ENCODE measurements at regions not wholly inside any gene's neighbourhood (a gene's known extent, or its start where the extent isn't known, plus 50 kb on each side); places are given as distances from the start of the nearest gene placed in this dataset.

GRCh38 chr4:107194005-107194404 is 157.9 kb upstream of the DKK2 start (continued):
- TF ChIP-seq JUNB (IDR thresholded peaks at IDR 0.05; ENCODE audit: unreplicated experiment) = no peak
- TF ChIP-seq EZH2 (IDR thresholded peaks at IDR 0.05; ENCODE audit: low read depth, unreplicated experiment) = no peak
- TF ChIP-seq POLR2AphosphoS5 (IDR thresholded peaks at IDR 0.05; ENCODE audit: low read depth) = no peak
- TF ChIP-seq EZH2phosphoT487 (IDR thresholded peaks at IDR 0.05; ENCODE audit: unreplicated experiment) = no peak
- TF ChIP-seq REST (IDR thresholded peaks at IDR 0.05; ENCODE audit: unreplicated experiment) = no peak

- H2AFZ ChIP-seq = no peak overlapping the region
- H3F3A ChIP-seq (replicated peaks; ENCODE audit: low read depth) = no peaks in the 10 kb centered on the region
- Mint-ChIP-seq H3K27ac (no peak overlapping the region), H3K4me3 (no peak overlapping the region), H3K4me1 (peaks cover 4% of the 10 kb centered on the region; the same call in 1 of the 3 replicates), H3K36me3 (ENCODE audit: low read depth) (no peaks in the 10 kb centered on the region), H3K9me3 (no peaks in the 10 kb centered on the region), H3K27me3 (ENCODE audit: insufficient read depth, low read depth, poor library complexity) (no peaks in the 10 kb centered on the region)
- ATAC-seq (no peak), DNase-seq (ENCODE audit: low spot score) (no peak)
- H3K4me2 ChIP-seq = no peak overlapping the region
- H3K4me1 ChIP-seq (ENCODE audit: insufficient read depth) = no peaks in the 10 kb centered on the region
- no peak overlapping the region for H3K4me3 ChIP-seq
- no peak for TF ChIP-seq JUNB (IDR thresholded peaks at IDR 0.05; ENCODE audit: unreplicated experiment)
- TF ChIP-seq CREB1 (CRISPR knock-in tag; IDR thresholded peaks at IDR 0.05; ENCODE audit: low read depth) = no peak
- H3K9me2 ChIP-seq (ENCODE audit: insufficient read depth) = no peaks in the 10 kb centered on the region
- H3K27me3 ChIP-seq (ENCODE audit: insufficient read depth) = no peaks in the 10 kb centered on the region
- no peaks in the 10 kb centered on the region for H3K79me2 ChIP-seq (replicated peaks; ENCODE audit: insufficient read depth)
- no peaks in the 10 kb centered on the region for H4K20me1 ChIP-seq (replicated peaks; ENCODE audit: insufficient read depth)
- H3K27ac ChIP-seq (ENCODE audit: low read depth) = no peak overlapping the region
- no peaks in the 10 kb centered on the region for H3K36me3 ChIP-seq (ENCODE audit: insufficient read depth)
Measured at GRCh38 chr4:107192601-107193000, 156.5 kb upstream of the DKK2 start.

- Histone ChIP-seq H3K27ac (ENCODE audit: low read depth) (no peak overlapping the region), H3F3A (replicated peaks; ENCODE audit: low read depth) (no peaks in the 10 kb centered on the region), H3K4me1 (ENCODE audit: insufficient read depth) (no peaks in the 10 kb centered on the region), H3K27me3 (ENCODE audit: insufficient read depth) (no peaks in the 10 kb centered on the region), H3K79me2 (replicated peaks; ENCODE audit: insufficient read depth) (no peaks in the 10 kb centered on the region), H3K9me2 (ENCODE audit: insufficient read depth) (no peaks in the 10 kb centered on the region), H3K4me3 (no peak overlapping the region), H4K20me1 (replicated peaks; ENCODE audit: insufficient read depth) (no peaks in the 10 kb centered on the region), H3K36me3 (ENCODE audit: insufficient read depth) (no peaks in the 10 kb centered on the region), H2AFZ (no peak overlapping the region), H3K4me2 (no peak overlapping the region)
- Mint-ChIP-seq H3K9me3 (no peaks in the 10 kb centered on the region), H3K27me3 (ENCODE audit: insufficient read depth, low read depth, poor library complexity) (no peaks in the 10 kb centered on the region), H3K27ac (no peak overlapping the region), H3K4me1 (peaks cover 4% of the 10 kb centered on the region; the same call in 1 of the 3 replicates), H3K4me3 (no peak overlapping the region), H3K36me3 (ENCODE audit: low read depth) (no peaks in the 10 kb centered on the region)
- DNase-seq (ENCODE audit: low spot score) = no peak
- ATAC-seq = no peak
- TF ChIP-seq POLR2AphosphoS5 (IDR thresholded peaks at IDR 0.05; ENCODE audit: low read depth) = no peak
- no peak for TF ChIP-seq ZNF462 (CRISPR knock-in tag; IDR thresholded peaks at IDR 0.05)
- TF ChIP-seq REST (IDR thresholded peaks at IDR 0.05; ENCODE audit: unreplicated experiment) = no peak
Measured at GRCh38 chr4:107187091-107187490, 151.0 kb upstream of the DKK2 start.

All from GM23338 (cell line).